ENCODE measurements at regions not wholly inside any gene's neighbourhood (a gene's known extent, or its start where the extent isn't known, plus 50 kb on each side); places are given as distances from the start of the nearest gene placed in this dataset.
"Not testable (repeated sequence)": the region's sequence is repeated elsewhere in the genome, so short reads cannot be mapped to it uniquely, and the experiment has no call there.

- not testable (repeated sequence) for TF ChIP-seq CTCF (IDR thresholded peaks at IDR 0.05); POLR2A (IDR thresholded peaks at IDR 0.05); POLR2AphosphoS5 (IDR thresholded peaks at IDR 0.05); EP300 (IDR thresholded peaks at IDR 0.05; ENCODE audit: low read depth)
Observed at GRCh38 chr14:105859073-105859716, 332.8 kb downstream of the TMEM121 start.
